ENCODE measurements at regions not wholly inside any gene's neighbourhood (a gene's known extent, or its start where the extent isn't known, plus 50 kb on each side); places are given as distances from the start of the nearest gene placed in this dataset.
"Not testable (repeated sequence)": the region's sequence is repeated elsewhere in the genome, so short reads cannot be mapped to it uniquely, and the experiment has no call there.

DNA sequence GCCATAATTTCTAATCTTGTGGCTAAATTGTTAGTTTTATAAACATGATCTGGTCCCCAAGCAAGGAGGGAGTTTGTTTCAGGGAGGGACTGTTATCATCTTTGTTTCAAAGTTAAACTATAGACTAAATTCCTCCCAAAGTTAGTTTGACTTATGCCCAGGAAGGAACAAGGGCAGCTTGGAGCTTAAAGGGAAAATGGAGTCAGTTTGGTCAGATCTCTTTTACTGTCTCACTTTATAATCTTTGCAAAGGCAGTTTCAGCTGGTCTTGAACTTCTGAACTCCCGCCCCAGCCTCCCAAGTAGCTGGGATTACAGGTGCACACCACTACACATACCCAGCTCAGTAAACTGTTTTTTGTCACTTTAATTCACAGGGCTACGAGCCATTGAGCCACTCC lies 214.7 kb downstream of the ZNF674 start:
- Histone ChIP-seq H3K36me3 (ENCODE audit: insufficient read depth) (no peaks in the 10 kb centered on the region), H3K4me3 (ENCODE audit: low read depth, low read length) (no peak overlapping the region), H3K27ac (ENCODE audit: low read depth) (no peak overlapping the region), H3K4me1 (ENCODE audit: insufficient read depth) (no peaks in the 10 kb centered on the region)
- no peak for DNase-seq (ENCODE audit: extremely low spot score)
- WGBS, result 86% methylated on average over 2 of the region's 2 CpGs

DNA sequence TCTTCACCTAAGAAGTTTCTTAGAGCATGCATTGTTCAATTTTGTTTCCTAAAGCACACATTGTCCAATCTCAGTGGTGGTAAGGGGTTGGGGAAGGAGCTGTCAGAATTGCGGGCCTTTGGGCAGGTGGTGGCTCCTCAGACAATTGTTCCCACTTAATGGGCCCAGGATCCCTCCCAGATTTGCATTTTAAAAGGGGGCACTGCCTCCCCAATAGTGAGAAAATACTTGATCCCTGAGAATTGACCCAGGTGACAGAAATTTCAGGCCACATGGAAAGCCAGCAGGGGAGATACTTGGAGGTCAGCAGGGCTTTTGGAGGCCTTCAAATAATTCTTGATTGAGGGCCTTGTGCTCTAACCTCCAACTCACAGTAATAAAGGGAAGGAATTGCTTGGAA lies 217.1 kb downstream of the ZNF674 start:
- no peak for DNase-seq (ENCODE audit: extremely low spot score)
- Histone ChIP-seq H3K27ac (ENCODE audit: low read depth) (no peak overlapping the region), H3K4me1 (ENCODE audit: insufficient read depth) (no peaks in the 10 kb centered on the region), H3K36me3 (ENCODE audit: insufficient read depth) (no peaks in the 10 kb centered on the region), H3K4me3 (ENCODE audit: low read depth, low read length) (no peak overlapping the region)
- 55% methylated on average over 1 of the region's 1 CpG for WGBS

DNA sequence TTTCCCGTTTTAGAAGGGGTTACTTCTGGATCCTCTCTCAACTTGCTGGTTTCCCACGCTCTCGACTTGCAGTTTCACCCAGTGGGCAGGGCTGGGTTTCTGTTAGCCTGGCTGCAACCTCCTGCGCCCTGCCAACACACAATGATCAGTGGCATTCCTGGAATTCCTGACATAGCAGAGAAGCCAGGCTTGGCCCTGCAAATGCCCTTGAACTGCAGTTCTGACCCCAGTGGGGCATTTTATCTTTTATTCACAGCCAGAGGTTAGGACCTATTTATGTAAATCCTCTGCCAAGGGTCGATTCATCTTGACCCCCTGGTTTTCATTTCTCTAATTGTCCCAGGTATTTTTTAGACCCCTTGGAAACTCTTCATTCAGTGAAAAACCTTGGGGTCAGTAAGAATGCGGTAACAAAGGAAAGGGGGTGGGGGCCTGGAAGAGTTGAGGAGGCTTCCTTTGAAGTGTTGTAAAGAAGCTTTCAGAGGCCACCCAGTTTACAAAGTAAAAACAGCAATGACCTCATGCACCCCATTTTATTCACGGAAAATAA lies 217.6 kb downstream of the ZNF674 start:
- Histone ChIP-seq H3K4me3 (ENCODE audit: low read depth, low read length) (no peak overlapping the region), H3K36me3 (ENCODE audit: insufficient read depth) (no peaks in the 10 kb centered on the region), H3K4me1 (ENCODE audit: insufficient read depth) (no peaks in the 10 kb centered on the region), H3K27ac (ENCODE audit: low read depth) (no peak overlapping the region)
- WGBS, result 54% methylated on average over 7 of the region's 7 CpGs
- DNase-seq (ENCODE audit: extremely low spot score), result no peak

DNA sequence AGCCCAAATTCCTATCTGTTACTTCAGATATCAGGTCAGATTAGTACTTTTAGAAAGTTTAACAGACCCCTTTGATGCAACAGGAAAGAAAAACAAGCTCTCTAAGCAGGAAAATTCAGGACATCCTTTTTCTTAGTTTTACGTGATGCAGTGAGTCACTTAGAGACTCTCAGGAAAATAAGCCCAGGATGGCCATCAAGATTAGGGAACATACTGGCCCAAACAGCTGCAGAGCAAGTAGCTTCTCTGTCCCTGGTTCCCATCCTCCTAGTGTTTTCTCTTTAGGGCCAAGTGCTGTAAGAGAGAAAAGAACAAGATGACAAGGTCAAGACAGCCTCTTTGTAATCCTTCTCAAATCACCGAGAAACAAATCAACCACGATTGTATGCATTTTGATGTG lies 219.1 kb downstream of the ZNF674 start:
- Histone ChIP-seq H3K36me3 (ENCODE audit: insufficient read depth) (no peaks in the 10 kb centered on the region), H3K27ac (ENCODE audit: low read depth) (no peak overlapping the region), H3K4me1 (ENCODE audit: insufficient read depth) (no peaks in the 10 kb centered on the region), H3K4me3 (ENCODE audit: low read depth, low read length) (no peak overlapping the region)
- WGBS, result 42% methylated on average over 3 of the region's 3 CpGs
- no peak for DNase-seq (ENCODE audit: extremely low spot score)

DNA sequence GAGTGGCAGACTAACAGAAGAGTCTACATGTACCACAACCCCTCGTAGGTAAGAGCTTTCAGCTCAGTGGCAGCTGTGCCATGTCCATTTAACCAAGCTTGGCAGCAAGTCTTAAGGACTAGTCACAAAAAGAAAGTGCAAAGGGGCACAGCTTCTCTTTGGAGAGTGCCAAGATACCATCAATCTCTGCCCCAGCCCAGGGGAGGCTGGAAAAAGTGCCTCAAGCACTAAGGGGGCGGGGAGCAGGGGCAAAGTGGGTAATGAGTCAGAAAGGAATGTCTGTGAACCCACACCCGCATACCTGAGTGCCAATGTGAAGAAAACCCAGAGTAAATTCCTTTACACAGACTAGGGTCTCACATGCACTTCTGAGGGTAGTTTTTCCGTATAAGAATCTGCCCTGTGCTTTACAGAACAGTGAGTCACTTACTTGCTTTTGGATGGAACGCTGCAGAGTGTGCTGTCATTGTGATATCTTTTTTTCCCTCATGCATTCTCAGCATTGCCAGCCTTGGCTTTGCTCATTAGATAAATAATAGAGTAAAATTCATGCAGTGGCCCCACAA lies 219.8 kb downstream of the ZNF674 start:
- no peaks in the 10 kb centered on the region for H3K36me3 ChIP-seq (ENCODE audit: insufficient read depth)
- H3K4me3 ChIP-seq (ENCODE audit: low read depth, low read length), result no peak overlapping the region
- no peak overlapping the region for H3K27ac ChIP-seq (ENCODE audit: low read depth)
- H3K4me1 ChIP-seq (ENCODE audit: insufficient read depth), result no peaks in the 10 kb centered on the region
- WGBS, result 37% methylated on average over 5 of the region's 5 CpGs
- no peak for DNase-seq (ENCODE audit: extremely low spot score)

DNA sequence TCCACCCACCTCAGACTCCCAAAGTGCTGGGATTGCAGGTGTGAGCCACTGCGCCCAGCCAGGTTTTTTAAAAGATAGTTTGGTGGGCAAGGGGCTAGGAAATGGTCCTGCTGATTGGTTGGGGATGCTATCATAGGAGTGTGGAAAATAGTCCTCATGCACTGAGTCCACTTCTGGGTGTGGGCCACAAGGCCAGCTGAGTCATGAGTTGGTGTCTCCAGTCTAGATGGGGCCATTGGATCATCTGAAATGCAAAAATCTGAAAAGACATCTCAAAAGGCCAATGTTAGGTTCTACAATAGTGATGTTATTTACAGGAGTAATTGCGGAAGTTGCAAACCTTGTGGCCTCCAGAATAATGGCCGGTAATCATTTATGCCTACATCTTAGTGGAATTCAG lies 221.1 kb downstream of the ZNF674 start:
- H3K4me3 ChIP-seq (ENCODE audit: low read depth, low read length), result no peak overlapping the region
- WGBS, result 94% methylated on average over 3 of the region's 3 CpGs

DNA sequence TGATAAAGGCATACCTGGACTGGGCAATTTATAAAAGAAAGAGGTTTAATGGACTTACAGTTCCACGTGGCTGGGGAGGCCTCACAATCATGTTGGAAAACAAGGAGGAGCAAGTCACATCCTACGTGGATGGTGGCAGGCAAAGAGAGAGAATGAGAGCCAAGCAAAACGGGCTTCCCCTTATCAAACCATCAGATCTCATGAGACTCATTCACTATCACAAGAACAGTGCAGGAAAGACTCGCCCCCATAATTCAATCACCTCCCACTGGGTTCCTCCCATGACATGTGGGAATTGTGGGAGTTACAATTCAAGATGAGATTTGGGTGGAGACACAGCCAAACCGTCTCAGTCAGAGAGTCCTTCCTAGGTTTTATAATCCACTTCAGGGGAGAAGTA lies 222.3 kb downstream of the ZNF674 start:
- not testable (repeated sequence) for H3K36me3 ChIP-seq (ENCODE audit: insufficient read depth); DNase-seq (ENCODE audit: extremely low spot score); H3K4me3 ChIP-seq (ENCODE audit: low read depth, low read length); H3K4me1 ChIP-seq (ENCODE audit: insufficient read depth); H3K27ac ChIP-seq (ENCODE audit: low read depth)
- 66% methylated on average over 5 of the region's 5 CpGs for WGBS

More for the DNA sequence above, 221.1 kb downstream of the ZNF674 start:
- no peak overlapping the region for H3K27ac ChIP-seq (ENCODE audit: low read depth)
- no peaks in the 10 kb centered on the region for H3K4me1 ChIP-seq (ENCODE audit: insufficient read depth)
- DNase-seq (ENCODE audit: extremely low spot score), result no peak
- no peaks in the 10 kb centered on the region for H3K36me3 ChIP-seq (ENCODE audit: insufficient read depth)

DNA sequence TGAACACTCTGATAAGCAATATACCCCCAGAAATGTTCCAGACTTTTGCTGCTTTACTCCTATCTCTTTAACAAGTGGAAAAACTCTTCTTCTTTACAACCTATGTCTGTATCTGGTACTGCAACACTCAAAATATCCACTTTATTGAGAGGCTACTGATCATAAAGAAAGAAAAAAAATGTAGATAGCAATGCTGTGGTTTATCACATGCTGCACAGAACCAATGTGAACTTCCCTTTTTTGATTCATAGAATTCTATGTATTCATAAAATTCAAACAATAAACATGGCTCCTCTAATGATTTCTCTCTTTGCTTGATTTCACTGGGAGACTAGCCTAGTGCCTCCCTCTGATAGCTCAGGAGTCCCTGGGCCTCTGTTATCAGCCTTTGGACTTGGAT lies 223.5 kb downstream of the ZNF674 start:
- Histone ChIP-seq H3K27ac (ENCODE audit: low read depth) (no peak overlapping the region), H3K4me1 (ENCODE audit: insufficient read depth) (no peaks in the 10 kb centered on the region), H3K4me3 (ENCODE audit: low read depth, low read length) (no peak overlapping the region), H3K36me3 (ENCODE audit: insufficient read depth) (no peaks in the 10 kb centered on the region)
- DNase-seq (ENCODE audit: extremely low spot score), result no peak

DNA sequence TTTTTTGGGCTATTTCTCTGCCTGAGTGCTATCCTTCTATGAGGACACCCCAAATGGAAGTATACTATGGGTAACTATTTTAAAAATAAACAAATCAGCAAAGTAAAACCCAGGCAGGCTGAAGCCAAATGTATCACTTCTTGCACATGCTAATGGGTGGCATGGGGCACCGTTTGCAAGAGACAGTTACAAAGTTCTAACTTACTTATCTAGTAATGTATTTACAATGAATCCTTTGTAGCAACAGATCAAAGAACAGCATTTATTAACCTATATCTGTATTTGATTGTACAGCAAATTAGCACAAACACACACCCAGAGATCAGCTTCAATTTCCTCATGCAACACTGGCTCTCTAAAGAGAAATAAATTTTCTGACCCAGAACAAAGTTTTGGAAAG lies 225.5 kb downstream of the ZNF674 start:
- DNase-seq (ENCODE audit: extremely low spot score), result no peak
- Histone ChIP-seq H3K4me3 (ENCODE audit: low read depth, low read length) (no peak overlapping the region), H3K4me1 (ENCODE audit: insufficient read depth) (no peaks in the 10 kb centered on the region), H3K36me3 (ENCODE audit: insufficient read depth) (no peaks in the 10 kb centered on the region), H3K27ac (ENCODE audit: low read depth) (no peak overlapping the region)
- 50% methylated on average over 1 of the region's 1 CpG for WGBS

DNA sequence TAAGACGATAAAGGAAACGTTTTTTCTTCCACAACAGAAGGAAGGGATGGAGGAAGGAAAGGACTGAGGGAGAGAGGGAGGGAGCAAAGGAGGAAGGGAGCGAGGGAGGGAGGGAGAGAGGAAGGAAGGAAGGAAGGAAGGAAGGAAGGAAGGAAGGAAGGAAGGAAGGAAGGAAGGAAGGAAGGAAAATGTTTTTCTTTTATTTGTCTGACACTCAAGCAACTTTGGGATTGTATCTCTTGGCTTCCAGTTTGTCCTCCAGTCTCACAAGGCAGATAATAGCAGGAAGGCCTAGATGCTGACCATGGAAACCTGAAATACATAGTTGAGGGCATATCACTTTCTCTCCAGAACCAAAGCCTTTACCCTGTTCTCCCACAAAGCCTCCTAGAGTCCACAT lies 226.7 kb downstream of the ZNF674 start:
- Histone ChIP-seq H3K4me3 (ENCODE audit: low read depth, low read length) (no peak overlapping the region), H3K27ac (ENCODE audit: low read depth) (no peak overlapping the region), H3K36me3 (ENCODE audit: insufficient read depth) (no peaks in the 10 kb centered on the region), H3K4me1 (ENCODE audit: insufficient read depth) (no peaks in the 10 kb centered on the region)
- DNase-seq (ENCODE audit: extremely low spot score), result no peak
- 72% methylated on average over 3 of the region's 3 CpGs for WGBS

DNA sequence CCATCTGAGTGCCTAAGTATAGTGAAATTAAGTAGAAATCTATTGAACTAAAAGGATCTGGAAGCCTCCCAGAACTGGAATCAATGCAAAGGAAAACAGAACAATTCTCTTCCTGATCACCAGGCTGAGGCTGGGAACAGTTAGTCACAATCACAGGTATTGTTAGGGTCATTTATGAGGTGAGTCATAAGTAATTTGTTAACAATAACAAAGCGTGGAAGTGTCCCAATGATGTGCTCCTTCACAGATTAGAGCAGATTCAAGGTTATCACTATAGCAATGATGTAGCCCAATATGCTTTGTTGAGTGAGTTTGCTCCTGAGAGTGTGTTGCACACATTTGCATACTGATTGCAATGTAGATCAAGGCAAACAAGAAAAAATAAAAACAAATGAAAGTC lies 228.1 kb downstream of the ZNF674 start:
- H3K36me3 ChIP-seq (ENCODE audit: insufficient read depth), result no peaks in the 10 kb centered on the region
- H3K27ac ChIP-seq (ENCODE audit: low read depth), result no peak overlapping the region
- WGBS, result 47% methylated on average over 1 of the region's 1 CpG
- DNase-seq (ENCODE audit: extremely low spot score), result no peak
- H3K4me1 ChIP-seq (ENCODE audit: insufficient read depth), result no peaks in the 10 kb centered on the region
- H3K4me3 ChIP-seq (ENCODE audit: low read depth, low read length), result no peak overlapping the region

DNA sequence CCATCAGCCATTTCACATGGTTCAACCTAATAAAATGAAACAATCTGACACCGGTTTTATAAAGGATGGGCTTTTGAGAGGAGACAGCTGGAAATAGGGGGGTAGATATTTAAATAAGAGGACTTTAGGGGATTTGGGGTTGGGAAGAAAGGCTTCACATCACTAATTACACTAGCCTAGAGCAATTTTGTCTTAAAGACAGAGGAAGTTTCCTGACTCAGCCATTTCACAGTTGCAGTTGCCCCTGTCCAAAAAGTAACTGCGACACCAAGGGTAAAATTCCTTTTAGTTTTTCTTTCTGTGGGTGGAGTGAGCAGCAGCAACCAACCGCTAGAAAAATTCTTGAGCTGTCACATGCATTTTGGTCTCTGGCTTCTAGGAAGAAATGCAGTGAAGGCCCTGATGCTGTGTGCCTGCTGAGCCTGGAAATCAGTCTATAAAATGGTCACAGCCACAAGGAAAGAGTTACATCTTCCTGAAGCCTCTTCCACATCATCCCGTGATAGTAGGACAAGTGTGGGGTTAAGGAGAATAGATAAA lies 233.6 kb downstream of the ZNF674 start:
- Histone ChIP-seq H3K4me1 (ENCODE audit: insufficient read depth) (no peaks in the 10 kb centered on the region), H3K27ac (ENCODE audit: low read depth) (no peak overlapping the region), H3K36me3 (ENCODE audit: insufficient read depth) (no peaks in the 10 kb centered on the region), H3K4me3 (ENCODE audit: low read depth, low read length) (no peak overlapping the region)
- 44% methylated on average over 4 of the region's 4 CpGs for WGBS
- no peak for DNase-seq (ENCODE audit: extremely low spot score)

DNA sequence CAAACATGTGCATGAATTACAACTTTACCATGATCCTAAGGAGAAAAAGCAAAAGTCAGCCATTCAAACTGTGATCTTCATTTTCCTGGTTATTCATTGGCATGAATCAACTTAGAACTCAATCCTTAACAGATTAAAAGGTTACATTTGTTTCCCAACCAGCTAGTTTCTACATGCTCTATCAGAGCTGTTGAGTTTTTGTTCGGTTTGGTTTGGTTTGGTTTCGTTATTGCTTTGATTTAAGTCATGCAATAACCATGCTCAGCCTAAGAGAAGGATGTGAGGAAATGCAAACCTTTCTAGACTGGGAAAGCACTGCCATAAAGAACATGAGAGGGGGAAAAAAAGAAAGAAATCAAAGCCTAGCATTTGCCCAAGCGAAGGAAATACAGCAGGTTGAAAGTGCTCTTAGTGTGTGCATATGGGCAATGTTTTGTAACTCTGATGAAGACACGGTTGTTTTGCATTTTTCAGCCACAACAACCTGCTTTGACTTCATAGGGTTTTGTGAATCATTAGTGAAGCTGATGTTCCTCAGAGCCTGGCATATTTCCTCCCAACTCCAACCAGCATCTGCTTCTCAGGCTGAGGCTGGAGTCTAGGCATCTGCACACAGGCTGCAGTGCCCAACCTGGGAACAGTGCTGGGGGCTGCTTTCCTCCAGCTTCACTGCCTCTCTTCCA lies 234.3 kb downstream of the ZNF674 start:
- WGBS, result 82% methylated on average over 4 of the region's 4 CpGs
- H3K4me1 ChIP-seq (ENCODE audit: insufficient read depth), result no peaks in the 10 kb centered on the region

DNA sequence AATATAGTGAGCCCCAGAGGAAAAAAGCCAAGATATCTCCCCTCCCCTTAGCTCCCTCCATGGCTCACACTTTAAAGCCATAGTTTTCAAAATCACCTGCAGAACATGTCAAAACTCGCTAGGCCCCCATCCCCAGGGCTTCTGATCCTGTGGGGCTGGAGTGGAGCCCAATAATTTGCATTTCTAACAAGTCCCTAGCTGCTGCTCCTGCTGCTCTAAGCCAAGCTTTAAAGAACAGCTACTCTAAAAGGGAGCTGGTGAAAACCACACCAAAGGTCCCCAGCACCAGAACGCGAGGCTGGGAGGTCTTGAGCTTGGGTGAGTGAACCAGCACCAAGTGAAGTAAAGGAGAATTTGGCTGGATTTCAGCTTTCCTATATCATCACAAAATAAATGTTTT lies 237.1 kb downstream of the ZNF674 start:
- H3K36me3 ChIP-seq (ENCODE audit: insufficient read depth), result no peaks in the 10 kb centered on the region
- no peaks in the 10 kb centered on the region for H3K4me1 ChIP-seq (ENCODE audit: insufficient read depth)
- WGBS, result 46% methylated on average over 3 of the region's 3 CpGs
- no peak overlapping the region for H3K27ac ChIP-seq (ENCODE audit: low read depth)
- no peak overlapping the region for H3K4me3 ChIP-seq (ENCODE audit: low read depth, low read length)
- no peak for DNase-seq (ENCODE audit: extremely low spot score)

More for the DNA sequence above, 234.3 kb downstream of the ZNF674 start:
- no peak overlapping the region for H3K27ac ChIP-seq (ENCODE audit: low read depth)
- no peak for DNase-seq (ENCODE audit: extremely low spot score)
- H3K4me3 ChIP-seq (ENCODE audit: low read depth, low read length), result no peak overlapping the region
- no peaks in the 10 kb centered on the region for H3K36me3 ChIP-seq (ENCODE audit: insufficient read depth)
